Ovary (tissue), 3 donors: ENCODE measurements at regions not wholly inside any gene's neighbourhood (a gene's known extent, or its start where the extent isn't known, plus 50 kb on each side); places are given as distances from the start of the nearest gene placed in this dataset.

ENCODE experiments used
- CTCF ChIP-seq, 3 donors: fragments of 450-650 bp in 2 of 3; fragments of 200-600 bp in 1 of 3; IDR thresholded peaks; one replicate each; pipeline versions ENCODE4 v1.5.1 to v1.8.0; 2016 to 2022; ENCODE audit warnings: antibody characterized with exemption in 3 of 3, mild to moderate bottlenecking in 1 of 3
- POLR2A ChIP-seq: fragments of 450-650 bp; IDR thresholded peaks from one replicate; pipeline ENCODE4 v1.6.1; 2017; ENCODE audit warnings: antibody characterized with exemption, mild to moderate bottlenecking, moderate library complexity
- donor health status: DM: no; HTN: no; CAD: no.

- no peak for TF ChIP-seq CTCF (IDR thresholded peaks at IDR 0.05)
- TF ChIP-seq POLR2A, result no peak
Observed at GRCh38 chr3:164640591-164640990, 437.7 kb downstream of the SI start.
